Lower leg skin (tissue), 4 donors: ENCODE measurements at regions not wholly inside any gene's neighbourhood (a gene's known extent, or its start where the extent isn't known, plus 50 kb on each side); places are given as distances from the start of the nearest gene placed in this dataset.
A peak's percentile ranks its signal among the peaks of the same experiment; 100 is the strongest.

Experiments used
- DNase-seq, 2 donors: peaks; one replicate each; pipeline ENCODE4 v3.0.0-alpha.2; 2019; ENCODE audit warnings: low spot score in 2 of 2
- H3K4me3 ChIP-seq: fragments of 200-600 bp; sonication (generic); 2 replicates; pipeline ENCODE4 v1.5.1; 2017; ENCODE audit warnings: mild to moderate bottlenecking, low read depth; ENCODE audit not compliant: poor library complexity, severe bottlenecking
- CTCF ChIP-seq, 3 donors: fragments of 450-650 bp; IDR thresholded peaks; one replicate each; pipeline ENCODE4 v1.5.1; 2016; ENCODE audit warnings: antibody characterized with exemption in 3 of 3, mild to moderate bottlenecking in 3 of 3, moderate library complexity in 2 of 3
- POLR2A ChIP-seq, 2 donors: fragments of 450-650 bp; IDR thresholded peaks; one replicate each; pipeline ENCODE4 v1.6.1; 2016 to 2017; ENCODE audit warnings: antibody characterized with exemption in 2 of 2, mild to moderate bottlenecking in 1 of 2, moderate library complexity in 1 of 2
- WGBS, 2 donors: methylation state at CpG; one replicate each; pipeline ENCODE4 v1.1.5; 2018; 5-methylcytosine and 5-hydroxymethylcytosine counted together
- intact Hi-C: fragments of 100-400 bp; cut with DNase I; formaldehyde crosslinking; loops from one replicate; pipeline ENCODE4 v1.15.0; 2023; ENCODE audit warnings: low total_unique reads

- 42 to 48% methylated on average over 2 of the region's 2 CpGs for WGBS, 2 donors
- DNase-seq: peak in 1 of 2 donors; percentile 37
- no peak overlapping the region for H3K4me3 ChIP-seq
- no peak for TF ChIP-seq POLR2A (IDR thresholded peaks at IDR 0.05)
- TF ChIP-seq CTCF (IDR thresholded peaks at IDR 0.05): no peak
- intact Hi-C loops: no loop called here
These were observed 229.0 kb upstream of the C2CD4B start for GRCh38 chr15:62394079-62394478.

- no peak for TF ChIP-seq POLR2A (IDR thresholded peaks at IDR 0.05)
- TF ChIP-seq CTCF (IDR thresholded peaks at IDR 0.05): no peak
These were observed 235.7 kb upstream of the C2CD4B start for GRCh38 chr15:62400778-62401177.

GRCh38 chr15:62402687-62403086 lies 237.6 kb upstream of the C2CD4B start:
- 90 to 91% methylated on average over 6 of the region's 6 CpGs for WGBS, 2 donors
- intact Hi-C loops: no loop called here
- TF ChIP-seq CTCF (IDR thresholded peaks at IDR 0.05): no peak
- no peak for TF ChIP-seq POLR2A (IDR thresholded peaks at IDR 0.05)
- H3K4me3 ChIP-seq: no peak overlapping the region
- no peak for DNase-seq

More at GRCh38 chr15:62400778-62401177, 235.7 kb upstream of the C2CD4B start:
- DNase-seq: no peak
- H3K4me3 ChIP-seq: no peak overlapping the region
- intact Hi-C loops: no loop called here
- WGBS, 2 donors: 72 to 81% methylated on average over 5 of the region's 5 CpGs

GRCh38 chr15:62403164-62403809 lies 238.2 kb upstream of the C2CD4B start:
- H3K4me3 ChIP-seq: no peak overlapping the region
- no peak for TF ChIP-seq POLR2A (IDR thresholded peaks at IDR 0.05)
- no peak for TF ChIP-seq CTCF (IDR thresholded peaks at IDR 0.05)
- no peak for DNase-seq
- 63 to 64% methylated on average over 8 of the region's 8 CpGs for WGBS, 2 donors
- intact Hi-C loops: no loop called here

GRCh38 chr15:62404194-62404985 lies 239.3 kb upstream of the C2CD4B start:
- WGBS, 2 donors: 57 to 59% methylated on average over 7 of the region's 7 CpGs
- intact Hi-C loops: no loop called here

More at GRCh38 chr15:62404194-62404985, 239.3 kb upstream of the C2CD4B start:
- H3K4me3 ChIP-seq: no peak overlapping the region
- no peak for TF ChIP-seq POLR2A (IDR thresholded peaks at IDR 0.05)
- no peak for TF ChIP-seq CTCF (IDR thresholded peaks at IDR 0.05)
- DNase-seq: no peak
